ENCODE measurements at regions not wholly inside any gene's neighbourhood (a gene's known extent, or its start where the extent isn't known, plus 50 kb on each side); places are given as distances from the start of the nearest gene placed in this dataset.

- TF ChIP-seq HNF4A (CRISPR knock-in tag; IDR thresholded peaks at IDR 0.05) (no peak), TARDBP (CRISPR knock-in tag; IDR thresholded peaks at IDR 0.05) (no peak), MED13 (CRISPR knock-in tag; IDR thresholded peaks at IDR 0.05) (no peak), ETV5 (CRISPR knock-in tag; IDR thresholded peaks at IDR 0.05; ENCODE audit: borderline replicate concordance) (0 out of 2 replicates have a peak, but pooled peaks have one; percentile 41), ZNF143 (CRISPR knock-in tag; IDR thresholded peaks at IDR 0.05) (peak; percentile 40; the same call in 1 of the 2 replicates), POLR2G (IDR thresholded peaks at IDR 0.05; ENCODE audit: low read depth, low read length) (peak; percentile 51; the same call in 1 of the 2 replicates), RBM39 (IDR thresholded peaks at IDR 0.05; ENCODE audit: low read depth, low read length, poor library complexity, severe bottlenecking) (no peak), HNRNPK (IDR thresholded peaks at IDR 0.05; ENCODE audit: low read depth, low read length, poor library complexity, severe bottlenecking) (no peak), PHF21A (CRISPR knock-in tag; IDR thresholded peaks at IDR 0.05) (0 out of 2 replicates have a peak, but pooled peaks have one; percentile 39), XRCC5 (optimal IDR thresholded peaks at IDR 0.05; ENCODE audit: low read length) (peak; percentile 26), NR2F6 (IDR thresholded peaks at IDR 0.05) (no peak), NR2F6 (CRISPR knock-in tag; IDR thresholded peaks at IDR 0.05) (peak; percentile 40; the same call in 1 of the 2 replicates), KLF11 (CRISPR knock-in tag; IDR thresholded peaks at IDR 0.05) (no peak), ZNF337 (CRISPR knock-in tag; IDR thresholded peaks at IDR 0.05; ENCODE audit: borderline replicate concordance, low read depth) (0 out of 2 replicates have a peak, but pooled peaks have one; percentile 42), BCLAF1 (IDR thresholded peaks at IDR 0.05) (no peak), ZNF687 (CRISPR knock-in tag; IDR thresholded peaks at IDR 0.05) (peak; percentile 17; the same call in 1 of the 2 replicates), CTCF (CRISPR knock-in tag; IDR thresholded peaks at IDR 0.05) (peak; percentile 41), ZNF235 (CRISPR knock-in tag; IDR thresholded peaks at IDR 0.05; ENCODE audit: borderline replicate concordance) (no peak), ZNF598 (CRISPR knock-in tag; IDR thresholded peaks at IDR 0.05; ENCODE audit: borderline replicate concordance) (0 out of 2 replicates have a peak, but pooled peaks have one; percentile 43), DNMT3B (CRISPR knock-in tag; conservative IDR thresholded peaks at IDR 0.05) (no peak)
Measured at GRCh38 chr11:129315781-129316579, 59.7 kb upstream of the BARX2 start (continued).

Measured in HepG2 (cell line).